T-helper 2 cell (primary cell): ENCODE measurements at regions not wholly inside any gene's neighbourhood (a gene's known extent, or its start where the extent isn't known, plus 50 kb on each side); places are given as distances from the start of the nearest gene placed in this dataset.

Experiments used
- DNase-seq, 5 experiments: peaks; one replicate each; pipeline versions ENCODE4 v3.0.0 to v3.0.0-alpha.2; 2012 to 2022

- DNase-seq = peak in 2 of 5 experiments; percentile 19 to 70
Measured at GRCh38 chrX:8971116-8971515, 62.8 kb downstream of the FAM9B start.

- DNase-seq = no peak
Measured at GRCh38 chrX:8969378-8969777, 64.5 kb downstream of the FAM9B start.

- DNase-seq = no peak
Measured at GRCh38 chrX:8967461-8967860, 66.5 kb downstream of the FAM9B start.

GRCh38 chrX:8960957-8961468 lies 72.9 kb downstream of the FAM9B start:
- no peak for DNase-seq

- DNase-seq = no peak
Measured at GRCh38 chrX:8955511-8955910, 78.4 kb downstream of the FAM9B start.

- DNase-seq = no peak
Measured at GRCh38 chrX:8946563-8946962, 87.4 kb downstream of the FAM9B start.

GRCh38 chrX:8939322-8939721 lies 94.6 kb downstream of the FAM9B start:
- no peak for DNase-seq

GRCh38 chrX:8927701-8928100 lies 106.2 kb downstream of the FAM9B start:
- DNase-seq = no peak

- no peak for DNase-seq
Measured at GRCh38 chrX:8927066-8927635, 106.8 kb downstream of the FAM9B start.

GRCh38 chrX:8921615-8922014 lies 112.3 kb downstream of the FAM9B start:
- DNase-seq = no peak

GRCh38 chrX:8919801-8920200 lies 114.1 kb downstream of the FAM9B start:
- DNase-seq = no peak

- no peak for DNase-seq
Measured at GRCh38 chrX:8916697-8917096, 115.5 kb upstream of the FAM9A start.

GRCh38 chrX:8914681-8915080 lies 113.5 kb upstream of the FAM9A start:
- no peak for DNase-seq

GRCh38 chrX:8913655-8914409 lies 112.6 kb upstream of the FAM9A start:
- no peak for DNase-seq

- no peak for DNase-seq
Measured at GRCh38 chrX:8907688-8908087, 106.5 kb upstream of the FAM9A start.

- DNase-seq = no peak
Measured at GRCh38 chrX:8906299-8906938, 105.2 kb upstream of the FAM9A start.

- no peak for DNase-seq
Measured at GRCh38 chrX:8897259-8897658, 96.1 kb upstream of the FAM9A start.

GRCh38 chrX:8890794-8891193 lies 89.6 kb upstream of the FAM9A start:
- DNase-seq = no peak

- no peak for DNase-seq
Measured at GRCh38 chrX:8887004-8887403, 85.8 kb upstream of the FAM9A start.

GRCh38 chrX:8879750-8880149 lies 78.6 kb upstream of the FAM9A start:
- DNase-seq = peak in 1 of 5 experiments; percentile 4

GRCh38 chrX:8873956-8874355 lies 72.8 kb upstream of the FAM9A start:
- no peak for DNase-seq

GRCh38 chrX:8873102-8873501 lies 71.9 kb upstream of the FAM9A start:
- no peak for DNase-seq

GRCh38 chrX:8870411-8870810 lies 69.2 kb upstream of the FAM9A start:
- DNase-seq = no peak

- DNase-seq = no peak
Measured at GRCh38 chrX:8869812-8870211, 68.6 kb upstream of the FAM9A start.
